SK-N-SH treated with all-trans-retinoic acid at 6 μM for 48 hours (cell line): ENCODE measurements at regions not wholly inside any gene's neighbourhood (a gene's known extent, or its start where the extent isn't known, plus 50 kb on each side); places are given as distances from the start of the nearest gene placed in this dataset.

Experiments
- ARNTL ChIP-seq: fragments of 450-650 bp; formaldehyde crosslinking; IDR thresholded peaks from 2 replicates; pipeline ENCODE4 v1.5.0; 2020; ENCODE audit warnings: low read depth, mild to moderate bottlenecking, moderate library complexity, borderline replicate concordance
- BACH2 ChIP-seq: fragments of 250-450 bp; sonication (Bioruptor Pico); IDR thresholded peaks from 2 replicates; pipeline ENCODE4 v1.9.0; 2021; ENCODE audit warnings: mild to moderate bottlenecking, borderline replicate concordance
- CREB5 ChIP-seq: fragments of 250-450 bp; sonication (Bioruptor Pico); IDR thresholded peaks from 2 replicates; pipeline ENCODE4 v1.5.1; 2020; ENCODE audit warnings: low read depth, mild to moderate bottlenecking, moderate library complexity
- CSDC2 ChIP-seq: fragments of 250-450 bp; sonication (Bioruptor Pico); IDR thresholded peaks from 2 replicates; pipeline ENCODE4 v1.5.0; 2020; ENCODE audit warnings: mild to moderate bottlenecking, moderate library complexity
- CSRNP3 ChIP-seq: fragments of 250-450 bp; sonication (Bioruptor Pico); IDR thresholded peaks from 2 replicates; pipeline ENCODE4 v1.5.1; 2021; ENCODE audit warnings: mild to moderate bottlenecking, moderate library complexity
- ESRRG ChIP-seq: fragments of 250-450 bp; sonication (Bioruptor Pico); IDR thresholded peaks from 2 replicates; pipeline ENCODE4 v1.6.1; 2021; ENCODE audit warnings: mild to moderate bottlenecking
- POU6F1 ChIP-seq: fragments of 250-450 bp; sonication (Bioruptor Pico); IDR thresholded peaks from 2 replicates; pipeline ENCODE4 v1.8.0; 2021; ENCODE audit warnings: low read depth, mild to moderate bottlenecking, moderate library complexity, borderline replicate concordance
- PPARA ChIP-seq: fragments of 250-450 bp; sonication (Bioruptor Pico); IDR thresholded peaks from 2 replicates; pipeline ENCODE4 v1.5.0; 2020; ENCODE audit warnings: mild to moderate bottlenecking, borderline replicate concordance
- SNAI2 ChIP-seq: fragments of 250-450 bp; sonication (Bioruptor Pico); IDR thresholded peaks from 2 replicates; pipeline ENCODE4 v1.5.0; 2020; ENCODE audit warnings: mild to moderate bottlenecking, moderate library complexity
- ZC3H10 ChIP-seq: fragments of 250-450 bp; sonication (Bioruptor Pico); IDR thresholded peaks from 2 replicates; pipeline ENCODE4 v1.5.1; 2021; ENCODE audit warnings: mild to moderate bottlenecking, moderate library complexity
- ZFP3 ChIP-seq: fragments of 250-450 bp; sonication (Bioruptor Pico); IDR thresholded peaks from 2 replicates; pipeline ENCODE4 v1.5.0; 2020; ENCODE audit warnings: mild to moderate bottlenecking, moderate library complexity
- ZFP30 ChIP-seq: fragments of 450-650 bp; formaldehyde crosslinking; IDR thresholded peaks from 2 replicates; pipeline ENCODE4 v1.5.0; 2022; ENCODE audit warnings: mild to moderate bottlenecking, moderate library complexity
- ZNF70 ChIP-seq: fragments of 450-650 bp; formaldehyde crosslinking; IDR thresholded peaks from 2 replicates; pipeline ENCODE4 v1.5.0; 2020; ENCODE audit warnings: mild to moderate bottlenecking, moderate library complexity
- ZNF8 ChIP-seq: fragments of 450-650 bp; formaldehyde crosslinking; IDR thresholded peaks from 2 replicates; pipeline ENCODE4 v1.5.0; 2020; ENCODE audit warnings: mild to moderate bottlenecking, moderate library complexity

GRCh38 chr6:875012-875411 is 182.1 kb upstream of the EXOC2 start:
- no peak for TF ChIP-seq BACH2 (CRISPR knock-in tag)
- no peak for TF ChIP-seq ZFP3 (CRISPR knock-in tag)
- no peak for TF ChIP-seq CSRNP3 (CRISPR knock-in tag)
- TF ChIP-seq ARNTL: no peak
- TF ChIP-seq ZC3H10 (CRISPR knock-in tag): no peak
- no peak for TF ChIP-seq ESRRG (CRISPR knock-in tag)
- no peak for TF ChIP-seq SNAI2 (CRISPR knock-in tag)
- TF ChIP-seq ZNF8: no peak
- TF ChIP-seq CREB5 (CRISPR knock-in tag): no peak
- no peak for TF ChIP-seq PPARA
- no peak for TF ChIP-seq POU6F1 (CRISPR knock-in tag)
- TF ChIP-seq ZNF70 (CRISPR knock-in tag): no peak
- TF ChIP-seq ZFP30 (CRISPR knock-in tag): no peak
- TF ChIP-seq CSDC2: no peak
